NCI-H82 treated with DMSO at 0.1 percent for 48 hours (cell line): ENCODE measurements at regions not wholly inside any gene's neighbourhood (a gene's known extent, or its start where the extent isn't known, plus 50 kb on each side); places are given as distances from the start of the nearest gene placed in this dataset.

Experiments used
- DNase-seq: peaks from one replicate; lab custom pipeline; 2025; ENCODE audit not compliant: unreplicated experiment; lab: John Stamatoyannopoulos, UW

DNA sequence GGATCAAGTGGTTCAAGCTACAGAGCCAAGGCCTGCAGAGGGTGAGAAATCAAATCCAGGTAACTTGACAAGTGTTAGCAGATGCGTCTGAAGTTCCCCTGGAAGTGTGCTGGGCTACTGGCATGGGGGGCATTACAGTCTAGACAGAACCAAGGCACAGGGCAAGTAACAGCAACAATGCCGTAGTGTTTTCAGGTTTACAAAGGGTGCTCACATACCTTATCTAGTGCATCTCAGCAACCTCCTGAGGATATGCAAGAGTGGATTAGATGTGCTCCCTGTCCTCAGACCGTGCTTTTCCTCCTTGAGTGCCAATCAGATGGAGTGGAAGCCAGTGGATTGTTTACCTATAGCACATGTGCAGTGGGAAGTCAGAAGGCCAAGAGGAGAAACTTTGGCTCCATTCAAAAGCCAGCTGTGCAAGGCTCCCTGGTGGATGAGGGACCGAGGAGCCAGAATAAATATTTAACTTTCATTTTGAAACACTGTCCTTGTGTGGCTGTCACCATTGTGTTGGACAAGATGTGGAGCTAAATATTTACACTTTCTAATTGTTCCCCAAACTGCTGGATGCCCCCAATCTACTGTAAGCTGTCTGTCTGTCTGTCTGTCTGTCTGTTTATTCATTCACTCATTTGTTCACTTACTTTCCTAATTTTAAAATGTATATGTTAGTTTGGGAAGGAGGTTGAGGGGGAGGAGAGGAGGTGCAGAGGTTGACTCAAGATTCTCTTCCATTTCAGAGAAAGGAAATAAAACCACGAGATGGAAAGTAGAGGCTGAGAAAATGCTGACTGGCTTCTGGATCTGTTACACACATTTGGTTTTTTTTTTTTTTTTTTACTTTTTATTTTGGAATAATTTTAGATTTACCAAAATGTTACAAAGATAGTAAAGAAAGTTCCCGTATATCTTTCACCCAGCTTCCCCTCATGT is 184.0 kb upstream of the PARP11 start:
- no peak for DNase-seq

- DNase-seq: no peak
Measured at GRCh38 chr12:4054630-4055029, 181.4 kb upstream of the PARP11 start.

DNA sequence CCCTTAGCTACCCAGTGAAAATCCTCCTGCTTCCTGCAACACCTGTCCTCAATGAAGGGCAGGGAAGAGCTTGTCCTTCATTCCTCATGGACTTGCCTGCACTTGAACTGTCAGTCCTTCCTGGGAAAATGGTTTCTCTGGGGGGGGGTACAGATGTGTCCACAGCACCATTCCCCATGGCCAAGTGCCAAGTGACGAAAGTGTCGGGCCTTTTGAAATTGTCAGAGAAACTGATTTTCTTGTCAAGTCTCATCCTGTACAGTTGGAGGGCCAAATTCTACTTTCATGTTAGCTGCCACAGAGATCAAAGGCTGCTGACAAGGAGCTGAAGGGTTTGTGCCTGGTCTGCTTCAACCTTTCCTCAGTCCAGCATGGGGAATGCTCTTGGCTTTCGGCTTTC is 179.5 kb upstream of the PARP11 start:
- no peak for DNase-seq

GRCh38 chr12:4051596-4051995 is 178.4 kb upstream of the PARP11 start:
- no peak for DNase-seq

GRCh38 chr12:4050340-4050739 is 177.1 kb upstream of the PARP11 start:
- no peak for DNase-seq

DNA sequence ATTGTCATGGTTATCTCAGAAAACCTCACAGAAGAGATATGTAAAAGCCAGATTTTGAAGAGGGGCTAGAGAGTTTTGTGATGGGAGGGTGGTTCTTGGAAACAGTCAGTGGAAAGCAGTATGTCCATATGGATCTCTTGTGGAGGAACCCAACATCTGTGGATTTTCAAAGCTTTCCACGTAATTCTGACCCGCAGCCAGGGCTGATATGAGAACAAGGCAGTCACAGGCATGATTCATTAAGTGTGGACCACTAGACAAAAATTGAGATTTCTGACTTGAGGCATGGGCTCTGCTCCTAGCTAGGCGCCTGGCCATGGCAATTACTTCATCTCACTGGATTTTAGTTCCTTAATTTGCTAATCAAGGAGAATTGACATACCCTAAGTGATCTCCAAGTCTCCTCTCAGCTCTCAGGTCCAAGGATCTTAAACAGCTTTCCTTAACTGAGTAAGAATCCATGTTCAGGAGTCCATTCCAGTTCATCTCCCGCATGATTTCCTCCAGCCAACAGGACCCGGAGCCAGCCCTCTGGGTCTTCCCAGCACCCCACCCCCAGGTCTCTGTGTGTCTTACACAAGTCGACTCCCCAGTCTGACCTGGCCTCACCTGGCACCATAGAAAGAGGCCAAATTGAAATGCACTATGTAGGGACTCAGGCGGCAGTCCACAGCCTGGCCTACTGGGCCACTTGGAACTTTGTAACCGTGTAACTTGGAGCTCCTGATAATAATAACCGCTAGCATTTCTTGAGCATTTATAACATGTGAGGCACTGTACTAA is 176.3 kb upstream of the PARP11 start:
- DNase-seq: no peak

- no peak for DNase-seq
Measured at GRCh38 chr12:4047421-4047820, 174.2 kb upstream of the PARP11 start.

DNA sequence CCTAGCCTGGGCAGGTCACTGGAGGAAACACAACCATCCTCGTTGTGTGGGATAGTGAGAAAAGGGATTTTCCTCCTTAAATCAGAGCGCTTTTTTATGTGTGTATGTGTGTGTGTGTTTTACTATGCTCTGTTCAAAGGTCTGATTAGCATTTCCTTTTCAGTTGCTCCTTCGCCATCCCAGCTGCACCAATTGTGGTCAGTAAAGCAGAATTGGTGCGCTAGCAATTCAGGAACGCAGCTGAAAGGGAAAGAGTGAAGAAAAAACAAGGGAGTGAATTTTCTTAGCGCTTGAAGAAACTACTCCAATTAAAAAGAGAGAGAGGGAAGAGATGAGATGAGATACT is 173.3 kb upstream of the PARP11 start:
- DNase-seq: no peak

GRCh38 chr12:4045786-4046494 is 172.7 kb upstream of the PARP11 start:
- DNase-seq: no peak

DNA sequence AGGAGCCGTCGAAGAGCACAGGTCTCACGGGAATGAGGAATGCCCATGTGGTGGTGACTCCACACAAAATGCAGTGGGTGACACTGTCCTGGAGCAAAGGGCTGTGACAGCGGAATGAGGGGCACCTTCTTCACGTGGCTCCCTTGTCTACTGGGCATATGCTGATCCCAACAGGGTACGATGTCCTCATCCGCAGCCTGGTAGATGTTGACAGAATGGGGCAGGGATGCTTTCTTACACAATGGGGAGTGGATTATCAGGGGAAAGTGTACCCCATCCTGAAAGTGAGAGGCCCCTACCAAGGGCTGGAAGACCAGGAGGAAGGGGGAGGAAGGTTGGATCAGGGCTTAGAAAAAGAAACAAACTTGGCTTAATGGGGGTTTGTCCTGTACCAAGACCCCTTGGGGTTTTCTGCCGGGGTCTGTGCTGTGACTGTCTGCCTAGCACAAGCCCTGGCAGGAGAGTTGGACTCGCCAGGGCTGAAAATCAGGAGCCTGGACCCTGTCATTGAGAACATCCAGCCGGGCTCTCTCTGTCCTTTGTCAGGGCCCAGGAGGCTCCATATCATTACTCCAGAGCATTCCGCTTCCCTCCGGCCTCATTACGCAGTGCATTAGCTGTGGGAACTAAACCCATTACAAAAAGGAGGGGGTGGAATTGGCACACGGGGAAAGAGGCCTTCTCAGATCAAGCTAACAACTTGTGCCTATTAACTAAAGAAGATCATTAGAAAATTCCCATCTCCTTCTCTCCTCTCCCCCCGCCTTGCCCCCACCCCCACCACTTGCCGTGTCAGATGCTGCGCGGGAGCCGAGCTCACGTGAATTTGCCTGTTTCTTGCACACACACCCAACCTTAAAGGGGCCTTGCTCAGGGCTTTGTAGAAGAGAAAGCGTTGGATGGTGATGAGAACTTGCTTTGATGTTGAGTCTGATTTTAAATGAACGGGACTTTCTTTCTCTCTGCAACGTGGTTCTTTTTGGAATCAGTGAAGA is 171.8 kb upstream of the PARP11 start:
- DNase-seq: peak; percentile 41

DNA sequence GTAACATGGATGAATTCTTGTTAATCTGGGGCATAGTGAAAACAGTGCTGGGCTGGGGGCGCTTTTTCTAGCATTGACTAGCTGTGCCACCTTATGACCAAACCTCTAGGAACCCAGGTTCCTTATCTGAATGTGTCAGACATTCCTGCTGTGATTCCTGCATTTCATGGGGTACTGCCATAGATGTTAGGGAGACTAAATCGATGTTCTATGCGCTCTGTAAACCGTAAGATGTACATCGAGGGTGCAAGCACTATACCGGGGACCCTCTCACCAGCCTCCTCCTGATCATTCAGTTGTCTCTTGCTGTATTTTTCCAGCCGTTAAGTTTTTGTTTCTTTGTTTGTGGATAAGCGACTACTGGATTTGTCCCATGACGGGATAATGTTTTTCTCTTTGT is 170.9 kb upstream of the PARP11 start:
- DNase-seq: no peak

GRCh38 chr12:4041187-4041885 is 168.1 kb upstream of the PARP11 start:
- DNase-seq: no peak

DNA sequence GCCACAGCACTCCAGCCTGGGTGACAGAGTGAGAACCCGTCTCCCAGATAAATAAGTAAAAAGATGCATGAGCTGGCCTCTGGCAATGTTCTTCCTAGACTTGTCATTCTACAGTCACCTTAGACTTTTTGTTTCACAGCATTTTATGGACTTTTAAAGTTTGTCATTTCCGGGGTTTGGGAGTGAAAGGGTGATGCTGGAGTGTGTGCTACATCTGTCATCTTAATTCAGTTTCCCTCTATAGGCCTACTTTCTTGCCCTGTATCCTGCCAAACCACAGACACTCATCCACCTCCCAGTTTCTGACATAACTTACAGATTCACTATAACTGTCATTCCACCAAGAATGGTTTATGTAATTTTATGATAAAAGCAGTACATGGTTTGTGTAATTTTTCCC is 166.7 kb upstream of the PARP11 start:
- DNase-seq: no peak

DNA sequence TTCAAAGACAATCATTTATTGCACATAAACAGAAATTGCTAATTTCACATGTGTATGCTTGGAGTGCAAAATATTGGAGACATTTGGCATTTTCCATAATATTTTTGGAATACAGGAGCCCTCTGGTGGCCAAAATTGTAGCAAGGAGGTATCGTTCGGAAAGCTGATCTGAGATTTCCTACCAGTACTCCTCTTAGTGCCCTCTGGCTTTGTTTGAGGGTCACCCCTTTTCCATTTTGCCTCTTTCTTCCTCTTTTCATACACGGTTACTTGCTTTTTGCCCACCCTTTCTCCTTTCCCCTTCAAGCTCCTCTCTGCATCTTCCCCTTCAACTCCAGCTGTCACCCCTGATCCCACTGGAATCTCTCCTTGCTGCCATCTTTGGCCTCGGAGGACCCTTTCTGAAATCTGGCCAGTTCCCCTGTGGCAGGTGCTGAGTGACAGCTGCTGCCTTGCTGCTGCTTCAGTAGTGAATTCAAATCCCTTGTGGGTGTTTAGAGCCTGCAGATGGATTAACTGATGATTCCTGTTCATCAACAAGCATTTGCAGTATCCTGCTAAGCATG is 164.6 kb upstream of the PARP11 start:
- DNase-seq: peak; percentile 89

DNA sequence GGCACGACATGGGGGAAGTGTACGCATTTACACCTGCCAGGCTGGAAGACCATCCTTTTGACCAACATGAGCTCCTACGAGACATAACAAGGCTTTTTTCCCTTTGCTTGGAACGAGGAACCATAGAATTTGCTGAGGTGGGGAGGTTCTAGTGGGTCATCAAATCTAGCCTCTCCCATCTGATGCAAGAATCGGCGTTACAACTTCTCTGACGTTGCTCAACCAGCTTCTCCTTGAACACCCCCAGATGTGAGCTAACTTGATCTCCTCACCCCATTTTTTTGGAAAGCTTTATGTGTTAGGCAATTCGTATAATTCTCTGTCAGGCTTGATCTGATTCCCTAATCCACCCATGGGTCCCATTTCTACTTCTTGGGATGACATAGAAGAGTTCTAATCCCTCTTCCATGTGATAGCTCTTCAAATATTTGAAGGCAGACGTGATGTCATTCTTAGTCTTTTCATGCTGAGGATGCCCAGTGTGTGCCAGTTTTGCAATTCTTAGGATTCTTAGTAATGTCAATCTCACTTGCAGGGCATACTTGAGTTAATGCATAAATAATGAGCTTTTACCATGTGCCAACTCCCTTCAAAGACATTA is 163.6 kb upstream of the PARP11 start:
- no peak for DNase-seq

GRCh38 chr12:4034921-4035320 is 161.7 kb upstream of the PARP11 start:
- DNase-seq: no peak

DNA sequence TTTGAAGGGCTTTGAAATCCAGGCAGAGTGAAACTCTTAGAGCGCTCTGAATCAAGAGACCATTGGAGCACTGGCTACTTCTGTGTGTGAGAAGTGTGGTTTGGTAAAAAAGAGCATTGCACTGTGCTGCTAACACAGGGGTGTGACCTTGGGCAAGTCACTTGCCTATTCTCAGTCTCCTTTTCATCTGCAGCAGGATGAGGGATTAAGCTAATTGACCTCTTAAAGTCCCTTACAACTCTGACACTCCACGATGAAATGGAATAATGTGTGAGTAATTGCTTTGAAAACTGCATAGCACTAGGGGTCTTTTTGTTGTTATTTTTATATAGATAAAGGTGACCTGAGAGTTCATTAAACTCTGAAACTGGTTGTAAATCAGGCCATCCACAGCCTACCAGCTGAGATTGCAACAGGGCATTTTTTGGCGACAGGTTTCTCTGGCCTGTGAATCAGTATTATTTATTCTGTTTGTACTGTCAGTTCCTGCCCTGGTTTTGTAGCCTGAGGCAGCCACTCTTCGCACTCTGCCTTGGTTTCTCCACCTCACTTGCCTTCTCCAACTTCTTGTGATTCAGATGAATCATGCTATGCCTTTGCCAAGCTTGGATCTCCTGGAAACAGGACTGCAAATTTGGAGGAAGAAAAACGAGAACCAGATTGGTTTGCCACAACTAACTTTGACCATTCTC is 159.9 kb upstream of the PARP11 start:
- no peak for DNase-seq

DNA sequence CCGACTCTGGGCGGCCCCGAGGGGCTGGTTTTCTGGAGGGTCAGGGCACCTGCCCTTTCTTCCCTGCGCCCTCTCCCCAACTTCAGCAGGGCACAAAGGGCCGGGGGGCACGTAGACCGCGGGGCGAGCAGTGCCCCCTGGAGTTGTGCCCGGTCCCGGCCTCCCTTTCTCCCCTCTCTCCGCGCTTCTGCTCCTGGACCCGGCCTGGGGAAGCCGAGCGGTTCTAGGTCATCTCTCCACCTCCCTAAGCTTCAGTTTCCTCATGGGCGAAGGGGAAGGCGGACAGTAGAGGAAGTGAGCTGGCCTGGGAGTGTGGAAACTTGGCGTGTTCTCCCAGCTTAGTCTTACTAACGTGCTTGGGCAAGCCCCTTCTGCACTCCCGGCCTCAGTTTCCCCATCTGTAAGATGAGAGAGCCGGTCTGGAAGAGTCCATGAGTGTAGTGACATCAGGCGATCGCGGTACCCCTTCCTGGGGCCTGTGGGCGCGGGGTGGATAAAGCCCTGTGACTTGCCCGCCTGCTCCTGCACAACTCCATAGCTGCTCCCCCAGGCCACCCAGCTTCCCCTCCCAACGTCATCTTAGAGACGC is 158.6 kb upstream of the PARP11 start:
- DNase-seq: no peak
